ENCODE measurements at regions not wholly inside any gene's neighbourhood (a gene's known extent, or its start where the extent isn't known, plus 50 kb on each side); places are given as distances from the start of the nearest gene placed in this dataset.

DNA sequence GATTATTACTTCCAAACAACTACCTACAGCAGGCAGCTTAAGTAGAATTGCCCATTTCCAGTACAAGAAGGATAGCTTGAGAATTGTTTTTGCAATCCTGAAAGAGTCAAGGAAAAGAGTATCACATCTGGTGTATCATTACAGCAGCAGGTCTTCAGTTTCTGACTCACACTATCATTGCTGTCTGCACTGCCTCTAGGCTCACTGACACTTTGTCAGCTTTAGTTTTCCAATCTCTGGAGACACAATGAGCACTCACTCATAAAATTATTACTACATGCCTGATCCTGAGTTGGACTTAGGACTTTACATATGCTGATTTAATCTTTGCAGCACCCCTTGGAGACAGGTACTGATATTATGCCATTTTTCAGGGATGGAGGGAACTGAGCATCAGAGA is 244.6 kb upstream of the BOD1L1 start:
- TF ChIP-seq GATA2 (IDR thresholded peaks at IDR 0.05; ENCODE audit: low read depth, low read length), result no peak
- no peak for TF ChIP-seq GATA3 (IDR thresholded peaks at IDR 0.05; ENCODE audit: low read depth, low read length)

All from SH-SY5Y (cell line).